Breast epithelium (tissue), 4 donors: ENCODE measurements at regions not wholly inside any gene's neighbourhood (a gene's known extent, or its start where the extent isn't known, plus 50 kb on each side); places are given as distances from the start of the nearest gene placed in this dataset.
A peak's percentile ranks its signal among the peaks of the same experiment; 100 is the strongest.

Experiments used
- DNase-seq, 2 donors: peaks; one replicate each; pipeline ENCODE4 v3.0.0-alpha.2; 2019; ENCODE audit warnings: low spot score in 2 of 2
- H3K27ac ChIP-seq, 2 donors: fragments of 200-600 bp; sonication (generic) in 1 of 2; one replicate each; pipeline ENCODE4 v1.5.1; 2016 to 2019; ENCODE audit warnings: mild to moderate bottlenecking in 1 of 2
- H3K27me3 ChIP-seq, 2 donors: fragments of 200-600 bp; sonication (generic) in 1 of 2; one replicate each; pipeline versions ENCODE4 v1.5.1 to v1.6.0; 2017 to 2019; ENCODE audit warnings: control low read depth in 1 of 2, mild to moderate bottlenecking in 1 of 2
- H3K36me3 ChIP-seq: fragments of 200-600 bp; one replicate; pipeline ENCODE4 v1.5.1; 2019
- H3K4me1 ChIP-seq, 2 donors: fragments of 200-600 bp; sonication (generic); one replicate each; pipeline ENCODE4 v1.5.1; 2016 to 2019; ENCODE audit warnings: control low read depth in 1 of 2
- H3K4me3 ChIP-seq, 3 donors: fragments of 200-600 bp; sonication (generic); 1 replicate in 2 of 3; 2 replicates in 1 of 3; pipeline ENCODE4 v1.5.1; 2016 to 2019; ENCODE audit warnings: mild to moderate bottlenecking in 3 of 3, moderate library complexity in 2 of 3
- H3K9me3 ChIP-seq, 2 donors: fragments of 200-600 bp; sonication (generic) in 1 of 2; one replicate each; pipeline ENCODE4 v1.5.1; 2016 to 2019; ENCODE audit warnings: control low read depth in 1 of 2
- CTCF ChIP-seq, 3 donors: fragments of 450-650 bp; IDR thresholded peaks; one replicate each; pipeline ENCODE4 v1.5.1; 2016 to 2017; ENCODE audit warnings: antibody characterized with exemption in 3 of 3, mild to moderate bottlenecking in 3 of 3, moderate library complexity in 3 of 3
- POLR2A ChIP-seq: fragments of 450-650 bp; IDR thresholded peaks from one replicate; pipeline ENCODE4 v1.6.1; 2016; ENCODE audit warnings: antibody characterized with exemption, mild to moderate bottlenecking, moderate library complexity
- POLR2AphosphoS5 ChIP-seq, 3 donors: sonication (generic); formaldehyde crosslinking; IDR thresholded peaks; one replicate each; pipeline ENCODE4 v1.6.1; 2017; ENCODE audit warnings: antibody characterized with exemption in 3 of 3
- intact Hi-C: fragments of 100-400 bp; cut with DNase I; formaldehyde crosslinking; loops from one replicate; pipeline ENCODE4 v1.15.1; 2023; ENCODE audit warnings: low total_unique reads

- intact Hi-C loops: no loop called here
- Histone ChIP-seq H3K27ac (peak overlapping the region in 1 of 2 donors; percentile 2), H3K4me3 (no peak overlapping the region), H3K36me3 (no peaks in the 10 kb centered on the region), H3K4me1 (no peaks in the 10 kb centered on the region), H3K27me3 (no peaks in the 10 kb centered on the region), H3K9me3 (peaks cover 8 to 24% of the 10 kb centered on the region in 2 donors)
- no peak for DNase-seq
- TF ChIP-seq CTCF (IDR thresholded peaks at IDR 0.05): no peak
- no peak for TF ChIP-seq POLR2AphosphoS5 (IDR thresholded peaks at IDR 0.05)
- no peak for TF ChIP-seq POLR2A
These were observed 302.0 kb upstream of the RND3 start for GRCh38 chr2:150789376-150789905.

GRCh38 chr2:150788426-150789140 lies 301.1 kb upstream of the RND3 start:
- peak overlapping the region in 1 of 2 donors; percentile 25 for H3K27ac ChIP-seq

GRCh38 chr2:150787353-150788093 lies 300.1 kb upstream of the RND3 start:
- DNase-seq: no peak
- peak overlapping the region; percentile 37 to 69 for H3K27ac ChIP-seq
- H3K9me3 ChIP-seq: peaks cover 3 to 18% of the 10 kb centered on the region in 2 donors
- H3K36me3 ChIP-seq: no peaks in the 10 kb centered on the region
- H3K27me3 ChIP-seq: no peaks in the 10 kb centered on the region
- TF ChIP-seq POLR2A (no peak), POLR2AphosphoS5 (IDR thresholded peaks at IDR 0.05) (no peak), CTCF (IDR thresholded peaks at IDR 0.05) (no peak)
- H3K4me3 ChIP-seq: no peak overlapping the region
- intact Hi-C loops: no loop called here
- no peaks in the 10 kb centered on the region for H3K4me1 ChIP-seq

More at GRCh38 chr2:150788426-150789140, 301.1 kb upstream of the RND3 start:
- H3K4me3 ChIP-seq: no peak overlapping the region
- H3K27me3 ChIP-seq: no peaks in the 10 kb centered on the region
- TF ChIP-seq CTCF (IDR thresholded peaks at IDR 0.05) (no peak), POLR2AphosphoS5 (IDR thresholded peaks at IDR 0.05) (no peak), POLR2A (no peak)
- no peak for DNase-seq
- peaks cover 8 to 24% of the 10 kb centered on the region in 2 donors for H3K9me3 ChIP-seq
- intact Hi-C loops: no loop called here
- H3K36me3 ChIP-seq: no peaks in the 10 kb centered on the region
- no peaks in the 10 kb centered on the region for H3K4me1 ChIP-seq

GRCh38 chr2:150784389-150784788 lies 296.9 kb upstream of the RND3 start:
- Histone ChIP-seq H3K36me3 (no peaks in the 10 kb centered on the region), H3K27me3 (no peaks in the 10 kb centered on the region), H3K27ac (no peak overlapping the region), H3K4me3 (no peak overlapping the region), H3K9me3 (no peaks in the 10 kb centered on the region), H3K4me1 (no peaks in the 10 kb centered on the region)
- intact Hi-C loops: no loop called here
- no peak for DNase-seq
- TF ChIP-seq POLR2A (no peak), POLR2AphosphoS5 (IDR thresholded peaks at IDR 0.05) (no peak), CTCF (IDR thresholded peaks at IDR 0.05) (no peak)

GRCh38 chr2:150783896-150784295 lies 296.4 kb upstream of the RND3 start:
- no peaks in the 10 kb centered on the region for H3K36me3 ChIP-seq
- H3K27ac ChIP-seq: no peak overlapping the region
- no peaks in the 10 kb centered on the region for H3K27me3 ChIP-seq
- no peak overlapping the region for H3K4me3 ChIP-seq
- TF ChIP-seq POLR2AphosphoS5 (IDR thresholded peaks at IDR 0.05) (no peak), POLR2A (no peak), CTCF (IDR thresholded peaks at IDR 0.05) (no peak)
- no peaks in the 10 kb centered on the region for H3K4me1 ChIP-seq
- H3K9me3 ChIP-seq: no peaks in the 10 kb centered on the region
- intact Hi-C loops: no loop called here
- no peak for DNase-seq
